HepG2 (cell line): ENCODE measurements at regions not wholly inside any gene's neighbourhood (a gene's known extent, or its start where the extent isn't known, plus 50 kb on each side); places are given as distances from the start of the nearest gene placed in this dataset.
A peak's percentile ranks its signal among the peaks of the same experiment; 100 is the strongest.
"Not testable (repeated sequence)": the region's sequence is repeated elsewhere in the genome, so short reads cannot be mapped to it uniquely, and the experiment has no call there.

Source experiments
- ATAC-seq: fragments of 200-7000 bp; cut with Tn5 transposase; 3 replicates; pipeline ENCODE4 v1.9.1; 2020; ENCODE audit warnings: mild to moderate bottlenecking, moderate library complexity
- BruUV-seq: library from RNA; stranded (reverse); fragments of 400-500 nt; replicated peaks from 2 replicates; lab custom pipeline; 2021; lab: Mats Ljungman, UMichigan
- CTCF ChIA-PET: fragments of 300-600 bp; formaldehyde crosslinking; extraction: SDS; loops from one replicate; lab custom pipeline; 2021; ENCODE audit warnings: low total read pairs, inconsistent platforms, low intra/inter-chr PET ratio; lab: Yijun Ruan, JAX
- POLR2A ChIA-PET: fragments of 350-600 bp; sonication (Branson Sonifier 250); formaldehyde crosslinking; loops from one replicate; lab custom pipeline; 2020; ENCODE audit warnings: antibody characterized with exemption, inconsistent platforms; lab: Yijun Ruan, JAX
- DNase-seq: peaks from one replicate; pipeline ENCODE4 v3.0.0-alpha.2; 2015; ENCODE audit warnings: low spot score
- FAIRE-seq: peaks from 3 replicates; lab custom pipeline; 2011; peaks lifted over from hg19 to GRCh38; lab: Jason Lieb, UNC
- H2AFZ ChIP-seq: one replicate; pipeline ENCODE4 v1.6.1; 2011; ENCODE audit warnings: low read length, inconsistent platforms
- H3K27ac ChIP-seq: fragments of 300-600 bp; 3 replicates; pipeline ENCODE4 v1.8.0; 2011; ENCODE audit warnings: mixed run types, mild to moderate bottlenecking, mixed read lengths, low read length, inconsistent platforms; ENCODE audit not compliant: insufficient read depth; ENCODE audit errors: extremely low read length
- H3K27me3 ChIP-seq, 2 experiments: fragments of 200-600 bp in 1 of 2; 2 replicates in 1 of 2; 3 replicates in 1 of 2; pipeline versions ENCODE4 v1.6.0 to v1.8.0; 2011; ENCODE audit warnings: low read length in 2 of 2, mild to moderate bottlenecking in 2 of 2, moderate library complexity in 2 of 2, inconsistent platforms in 1 of 2; ENCODE audit not compliant: insufficient read depth in 2 of 2, control insufficient read depth in 1 of 2
- H3K36me3 ChIP-seq, 2 experiments: fragments of 200-600 bp in 1 of 2; replicated peaks in 1 of 2; 2 replicates in 1 of 2; 3 replicates in 1 of 2; pipeline versions ENCODE4 v1.5.1 to v1.8.0; 2011; ENCODE audit warnings: low read length in 2 of 2, inconsistent platforms in 1 of 2; ENCODE audit not compliant: insufficient read depth in 2 of 2, control insufficient read depth in 1 of 2
- H3K4me1 ChIP-seq: 2 replicates; pipeline ENCODE4 v1.5.1; 2012; ENCODE audit warnings: low read length, inconsistent platforms; ENCODE audit not compliant: insufficient read depth
- H3K4me2 ChIP-seq: 2 replicates; pipeline ENCODE4 v1.6.0; 2011; ENCODE audit warnings: low read depth, low read length, inconsistent platforms
- H3K4me3 ChIP-seq, 3 experiments: fragments of 200-600 bp in 1 of 3; sonication (generic), shearing (Covaris generic) in 1 of 3; replicated peaks in 1 of 3; 2 replicates each; pipeline ENCODE4 v1.5.1; 2011 to 2016; ENCODE audit warnings: low read length in 3 of 3, inconsistent platforms in 2 of 3, low read depth in 2 of 3, mild to moderate bottlenecking in 2 of 3, control low read depth in 1 of 3, mixed read lengths in 1 of 3; ENCODE audit not compliant: insufficient read depth in 1 of 3
- H3K79me2 ChIP-seq: one replicate; pipeline ENCODE4 v1.6.1; 2011; ENCODE audit warnings: low read length, inconsistent platforms; ENCODE audit not compliant: insufficient read depth
- H3K9ac ChIP-seq: 2 replicates; pipeline ENCODE4 v1.6.0; 2011; ENCODE audit warnings: mild to moderate bottlenecking, low read depth, low read length, inconsistent platforms; ENCODE audit not compliant: insufficient read depth
- H3K9me3 ChIP-seq: 2 replicates; pipeline ENCODE4 v1.5.1; 2012; ENCODE audit warnings: mild to moderate bottlenecking, low read length
- H4K20me1 ChIP-seq: 2 replicates; pipeline ENCODE4 v1.6.0; 2011; ENCODE audit warnings: inconsistent platforms, mild to moderate bottlenecking, low read length, moderate library complexity; ENCODE audit not compliant: insufficient read depth
- ATF2 ChIP-seq: sonication (generic); formaldehyde crosslinking; IDR thresholded peaks from 2 replicates; pipeline ENCODE4 v1.4.0; 2020; ENCODE audit warnings: missing genetic modification reagents
- CHCHD3 ChIP-seq: sonication (generic); formaldehyde crosslinking; IDR thresholded peaks from 2 replicates; pipeline ENCODE4 v1.8.0; 2022; ENCODE audit warnings: mild to moderate bottlenecking, missing genetic modification reagents, moderate library complexity
- CTCF ChIP-seq: sonication (generic); formaldehyde crosslinking; IDR thresholded peaks from 2 replicates; pipeline ENCODE4 v1.5.0; 2020; ENCODE audit warnings: mild to moderate bottlenecking, missing genetic modification reagents, moderate library complexity
- RELA ChIP-seq: sonication (generic); formaldehyde crosslinking; IDR thresholded peaks from 2 replicates; pipeline ENCODE4 v1.4.0; 2020; ENCODE audit warnings: missing genetic modification reagents
- STAG1 ChIP-seq: sonication (generic); formaldehyde crosslinking; IDR thresholded peaks from 2 replicates; pipeline ENCODE4 v1.4.0; 2020; ENCODE audit warnings: missing genetic modification reagents
- TBL1XR1 ChIP-seq: fragments of 150-350 bp; IDR thresholded peaks from 2 replicates; pipeline ENCODE4 v1.6.1; 2014; ENCODE audit warnings: borderline replicate concordance, low read length; ENCODE audit not compliant: partially characterized antibody
- UBTF ChIP-seq: sonication (generic); formaldehyde crosslinking; IDR thresholded peaks from 2 replicates; pipeline ENCODE4 v1.4.0; 2020; ENCODE audit warnings: mild to moderate bottlenecking, missing genetic modification reagents
- ZBTB4 ChIP-seq: sonication (generic); formaldehyde crosslinking; IDR thresholded peaks from 2 replicates; pipeline ENCODE4 v1.4.0; 2020; ENCODE audit warnings: missing genetic modification reagents, mild to moderate bottlenecking, borderline replicate concordance
- WGBS: methylation state at CpG from one replicate; pipeline ENCODE4 v1.1.6; 2017; ENCODE audit warnings: low lambda C conversion rate; 5-methylcytosine and 5-hydroxymethylcytosine counted together
- in situ Hi-C: cut with HindIII; loops from 2 replicates; pipeline ENCODE4 v1.10.0; 2017; ENCODE audit warnings: low pct_unique_long_range_greater_than_20kb; ENCODE audit not compliant: extremely low pct_ligation_motif_present
- intact Hi-C: fragments of 100-400 bp; cut with micrococcal nuclease; formaldehyde crosslinking; loops from one replicate; pipeline ENCODE4 v1.10.0; 2022; ENCODE audit not compliant: unreplicated experiment

- H3K4me1 ChIP-seq, H3K4me3 ChIP-seq, H2AFZ ChIP-seq, BruUV-seq, H3K79me2 ChIP-seq, intact Hi-C loops, DNase-seq, H3K27ac ChIP-seq: not testable (repeated sequence)
- 21% methylated on average over 4 of the region's 4 CpGs for WGBS
- TF ChIP-seq CTCF (0 out of 2 replicates have a peak, but pooled peaks have one; percentile 9), STAG1 (peak; percentile 41)
- TF ChIP-seq, all 625 proteins: peak for 2; not testable (repeated sequence) for 623
- H4K20me1 ChIP-seq, ATAC-seq, in situ Hi-C loops, H3K4me2 ChIP-seq, H3K36me3 ChIP-seq, H3K9ac ChIP-seq, H3K9me3 ChIP-seq, POLR2A ChIA-PET, H3K27me3 ChIP-seq, CTCF ChIA-PET: not testable (repeated sequence)
- FAIRE-seq: peak; percentile 75
Measured at GRCh38 chr17:27007734-27008531, 286.0 kb upstream of the WSB1 start.

GRCh38 chr17:27009087-27009486, 284.8 kb upstream of the WSB1 start:
- 44% methylated on average over 9 of the region's 14 CpGs for WGBS
- TF ChIP-seq TBL1XR1: no peak
- no peak for TF ChIP-seq RELA (CRISPR knock-in tag)
- no peak for TF ChIP-seq ATF2 (CRISPR knock-in tag)
- TF ChIP-seq UBTF (CRISPR knock-in tag): no peak
- TF ChIP-seq ZBTB4 (CRISPR knock-in tag): no peak
- no peak for TF ChIP-seq CHCHD3 (CRISPR knock-in tag)

More at GRCh38 chr17:27009087-27009486, 284.8 kb upstream of the WSB1 start:
- FAIRE-seq: no peak
- Histone ChIP-seq H3K4me3 (no peak overlapping the region), H3K27me3 (no peaks in the 10 kb centered on the region), H3K36me3 (no peaks in the 10 kb centered on the region), H3K79me2 (no peaks in the 10 kb centered on the region), H3K9ac (no peak overlapping the region), H4K20me1 (no peaks in the 10 kb centered on the region), H2AFZ (no peak overlapping the region), H3K4me2 (no peak overlapping the region), H3K9me3 (no peaks in the 10 kb centered on the region), H3K4me1 (no peaks in the 10 kb centered on the region), H3K27ac (no peak overlapping the region)
- POLR2A ChIA-PET: no interaction called here
- no peak; the same call in 2 of the 3 replicates for ATAC-seq
- intact Hi-C loops (no loop called here), in situ Hi-C loops (no loop called here)
- no peak for DNase-seq
- CTCF ChIA-PET: no interaction called here
- no TSS peak for BruUV-seq
